Progenitor cell of endocrine pancreas (in vitro differentiated cells): ENCODE measurements at regions not wholly inside any gene's neighbourhood (a gene's known extent, or its start where the extent isn't known, plus 50 kb on each side); places are given as distances from the start of the nearest gene placed in this dataset.
"Not testable (repeated sequence)": the region's sequence is repeated elsewhere in the genome, so short reads cannot be mapped to it uniquely, and the experiment has no call there.

Experiments used
- DNase-seq: peaks from one replicate; pipeline ENCODE4 v3.0.0; 2021; ENCODE audit warnings: low spot score; ENCODE audit not compliant: unreplicated experiment
- H3K27ac Mint-ChIP-seq: 2 replicates; pipeline ENCODE4 v1.8.0; 2021; ENCODE audit warnings: mild to moderate bottlenecking, moderate library complexity, mixed read lengths
- H3K27me3 Mint-ChIP-seq: 2 replicates; pipeline ENCODE4 v1.8.0; 2021; ENCODE audit warnings: mixed read lengths
- H3K36me3 Mint-ChIP-seq: 2 replicates; pipeline ENCODE4 v1.8.0; 2022; ENCODE audit warnings: mixed read lengths; ENCODE audit not compliant: insufficient read depth
- H3K4me1 Mint-ChIP-seq: 2 replicates; pipeline ENCODE4 v1.8.0; 2021; ENCODE audit warnings: low read depth, mixed read lengths
- H3K4me3 Mint-ChIP-seq: 2 replicates; pipeline ENCODE4 v1.8.0; 2021; ENCODE audit warnings: low read depth, mild to moderate bottlenecking, moderate library complexity, mixed read lengths
- H3K9me3 Mint-ChIP-seq: 2 replicates; pipeline ENCODE4 v1.8.0; 2021; ENCODE audit warnings: low read depth, mixed read lengths
- CTCF ChIP-seq: fragments of 200-600 bp; sonication (generic); IDR thresholded peaks from one replicate; pipeline ENCODE4 v1.5.0; 2021; ENCODE audit warnings: antibody characterized with exemption, mild to moderate bottlenecking; ENCODE audit not compliant: unreplicated experiment

GRCh38 chr11:129749141-129749540 is 66.5 kb upstream of the TMEM45B start:
- peaks cover 21% of the 10 kb centered on the region for H3K27me3 Mint-ChIP-seq
- no peaks in the 10 kb centered on the region for H3K36me3 Mint-ChIP-seq
- peaks cover 5% of the 10 kb centered on the region for H3K9me3 Mint-ChIP-seq
- H3K4me3 Mint-ChIP-seq = no peak overlapping the region
- DNase-seq = no peak
- no peak overlapping the region for H3K27ac Mint-ChIP-seq
- no peak for TF ChIP-seq CTCF
- peaks cover 2% of the 10 kb centered on the region for H3K4me1 Mint-ChIP-seq

- no peaks in the 10 kb centered on the region for H3K36me3 Mint-ChIP-seq
- peaks cover 13% of the 10 kb centered on the region for H3K9me3 Mint-ChIP-seq
- peak; percentile 73 for DNase-seq
- peaks cover 21% of the 10 kb centered on the region for H3K27me3 Mint-ChIP-seq
- H3K4me3 Mint-ChIP-seq = no peak overlapping the region
- H3K27ac Mint-ChIP-seq = no peak overlapping the region
- peak; percentile 100 for TF ChIP-seq CTCF
- H3K4me1 Mint-ChIP-seq = peaks cover 2% of the 10 kb centered on the region
These were observed 65.0 kb upstream of the TMEM45B start for GRCh38 chr11:129750343-129751292.

- no peak overlapping the region for H3K27ac Mint-ChIP-seq
- H3K36me3 Mint-ChIP-seq = peaks cover 1% of the 10 kb centered on the region
- peaks cover 21% of the 10 kb centered on the region for H3K27me3 Mint-ChIP-seq
- no peak for DNase-seq
- H3K4me3 Mint-ChIP-seq = no peak overlapping the region
- H3K4me1 Mint-ChIP-seq = peaks cover 2% of the 10 kb centered on the region
- TF ChIP-seq CTCF = no peak
- H3K9me3 Mint-ChIP-seq = peaks cover 22% of the 10 kb centered on the region
These were observed 64.1 kb upstream of the TMEM45B start for GRCh38 chr11:129751511-129751910.

GRCh38 chr11:129763569-129763968 is 52.1 kb upstream of the TMEM45B start:
- H3K9me3 Mint-ChIP-seq, DNase-seq: not testable (repeated sequence)

GRCh38 chr11:129764204-129764603 is 51.4 kb upstream of the TMEM45B start:
- H3K9me3 Mint-ChIP-seq, DNase-seq, H3K4me3 Mint-ChIP-seq, H3K27me3 Mint-ChIP-seq, H3K4me1 Mint-ChIP-seq, H3K36me3 Mint-ChIP-seq, H3K27ac Mint-ChIP-seq: not testable (repeated sequence)

More at GRCh38 chr11:129763569-129763968, 52.1 kb upstream of the TMEM45B start:
- H3K27ac Mint-ChIP-seq, H3K27me3 Mint-ChIP-seq, H3K36me3 Mint-ChIP-seq, H3K4me1 Mint-ChIP-seq, H3K4me3 Mint-ChIP-seq: not testable (repeated sequence)
